HG03469 (cell line): ENCODE measurements at regions not wholly inside any gene's neighbourhood (a gene's known extent, or its start where the extent isn't known, plus 50 kb on each side); places are given as distances from the start of the nearest gene placed in this dataset.

Experiments
- ATAC-seq: cut with Tn5 transposase; IDR thresholded peaks from one replicate; pipeline ENCODE4 v1.9.1; 2021; ENCODE audit warnings: mild to moderate bottlenecking, moderate library complexity, moderate number of reproducible peaks; ENCODE audit not compliant: unreplicated experiment

DNA sequence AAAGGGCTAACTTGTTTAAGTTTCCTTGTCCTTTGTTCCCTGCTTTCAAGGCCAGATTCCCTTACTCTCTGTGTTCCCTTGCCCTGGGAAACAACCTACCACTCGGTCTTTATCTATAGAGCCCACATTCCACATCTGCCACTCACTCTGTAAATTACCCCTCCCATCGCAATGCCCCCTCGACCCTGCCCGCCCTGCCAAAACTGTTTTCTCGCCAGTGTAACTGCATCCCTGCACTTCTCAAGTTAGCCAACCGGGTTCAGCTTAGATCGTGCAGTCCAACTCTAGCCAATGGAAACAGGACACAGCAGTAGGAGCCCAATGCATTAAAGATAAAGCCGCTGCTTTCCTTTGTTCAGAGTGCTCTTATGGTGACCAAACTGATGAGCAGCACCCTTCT lies 263.6 kb downstream of the TBL1XR1 start:
- ATAC-seq, result no peak

DNA sequence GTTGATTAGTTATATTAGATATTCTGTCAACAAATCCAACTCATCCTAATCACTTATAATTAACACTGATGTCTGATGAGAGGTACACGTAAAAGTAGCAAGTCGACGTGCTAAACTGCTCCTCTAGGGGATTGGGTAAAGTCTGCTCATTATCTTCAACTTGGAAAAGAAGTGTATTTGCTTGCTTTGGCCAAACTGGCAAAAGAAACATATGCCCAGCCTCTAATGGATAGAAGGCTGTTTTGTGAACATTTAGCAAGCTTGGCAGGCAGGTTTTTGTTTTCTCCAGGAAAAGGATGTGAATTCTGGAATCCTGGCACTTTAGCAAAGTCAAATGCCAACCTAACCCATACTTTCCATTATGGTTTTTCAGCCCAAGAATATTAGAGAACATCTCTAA lies 264.8 kb downstream of the TBL1XR1 start:
- ATAC-seq, result no peak

DNA sequence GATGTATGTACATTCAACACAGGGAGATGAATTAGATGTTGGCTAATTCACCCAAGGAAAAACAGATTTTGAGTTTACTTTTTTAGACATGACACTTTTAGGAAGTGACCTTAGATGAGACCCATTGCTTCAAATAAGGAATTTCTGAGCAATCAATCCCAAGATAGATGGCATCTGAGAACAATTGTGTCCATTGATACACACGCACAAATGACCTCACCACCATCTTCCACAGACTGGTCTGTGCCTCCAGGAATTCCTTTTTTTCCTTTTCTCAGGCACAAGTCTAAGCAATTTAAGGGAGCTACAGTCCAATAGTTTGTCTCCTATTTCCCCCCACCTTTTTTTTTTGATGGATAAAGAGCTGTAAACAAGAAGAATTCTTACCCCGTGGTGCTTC lies 265.3 kb downstream of the TBL1XR1 start:
- ATAC-seq, result no peak

DNA sequence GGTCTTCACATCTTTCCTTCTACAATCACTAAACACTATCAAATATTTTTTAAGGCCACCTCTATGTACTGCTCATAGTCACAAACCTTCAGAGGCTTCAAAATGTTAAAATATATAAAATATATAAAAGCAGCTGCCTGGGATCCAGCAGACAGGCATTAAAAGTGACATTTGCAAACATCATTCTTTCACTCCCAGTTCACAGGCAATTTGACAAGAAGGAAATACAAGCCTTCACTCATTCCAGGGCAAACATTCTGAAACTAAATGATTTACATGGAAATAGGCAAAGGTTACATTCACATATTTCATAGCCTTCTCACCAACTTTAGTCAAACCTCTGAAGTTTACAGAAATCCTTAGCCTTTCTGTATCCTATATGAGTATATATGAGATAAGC lies 266.3 kb downstream of the TBL1XR1 start:
- no peak for ATAC-seq

DNA sequence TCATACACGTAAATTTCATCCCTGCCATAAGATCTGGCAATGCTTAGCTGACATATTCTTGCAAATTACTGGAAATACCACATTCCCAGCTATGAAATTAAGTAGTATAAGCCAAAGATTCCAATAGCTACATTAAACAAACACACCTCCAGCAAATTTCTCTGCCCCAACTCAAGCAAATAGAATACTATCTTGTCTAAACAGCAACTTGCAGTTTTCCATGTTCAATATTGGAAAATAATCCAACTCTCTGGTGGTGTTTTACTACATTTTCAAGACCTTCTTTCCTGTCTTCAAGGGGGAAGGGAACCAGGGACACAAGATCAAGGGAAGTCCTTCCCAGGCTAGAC lies 268.7 kb downstream of the TBL1XR1 start:
- ATAC-seq, result no peak

DNA sequence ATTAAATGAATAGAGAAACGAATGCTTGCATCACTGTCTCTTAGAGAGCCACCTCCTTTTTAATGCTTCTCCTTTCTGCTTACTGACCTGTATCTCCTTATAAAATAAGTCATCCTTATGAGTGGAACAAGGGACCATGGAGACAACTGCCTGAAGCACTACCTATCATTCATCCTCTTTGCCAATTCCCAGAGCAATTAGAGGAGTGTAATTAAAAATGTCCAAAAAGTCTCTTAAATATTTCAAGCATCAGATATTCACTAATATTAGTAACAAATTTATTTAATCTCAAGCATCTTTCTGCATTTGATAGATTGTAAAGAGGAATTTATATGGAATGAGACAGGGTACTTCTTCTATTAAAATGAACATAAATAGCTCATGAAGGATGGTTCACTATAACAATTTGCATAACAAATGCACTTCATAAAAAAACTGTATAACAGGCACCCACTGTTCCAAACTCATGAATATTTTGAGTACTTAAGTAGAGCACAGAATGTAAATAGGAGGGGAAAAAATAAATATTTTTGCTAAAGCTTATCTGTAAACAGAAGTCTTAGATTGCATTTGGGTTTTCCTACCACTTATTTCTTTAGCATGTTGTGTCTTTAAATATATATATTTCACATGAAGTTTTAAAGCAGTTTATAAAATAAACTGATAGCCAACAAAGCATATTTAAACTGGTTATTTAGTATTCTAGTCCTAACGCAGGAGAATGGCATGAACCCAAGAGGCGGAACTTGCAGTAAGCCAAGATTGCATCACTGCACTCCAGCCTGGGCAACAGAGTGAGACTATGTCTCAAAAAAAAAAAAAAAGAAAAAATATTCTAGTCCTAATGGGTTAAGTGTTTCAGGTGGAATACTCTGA lies 269.3 kb downstream of the TBL1XR1 start:
- no peak for ATAC-seq

DNA sequence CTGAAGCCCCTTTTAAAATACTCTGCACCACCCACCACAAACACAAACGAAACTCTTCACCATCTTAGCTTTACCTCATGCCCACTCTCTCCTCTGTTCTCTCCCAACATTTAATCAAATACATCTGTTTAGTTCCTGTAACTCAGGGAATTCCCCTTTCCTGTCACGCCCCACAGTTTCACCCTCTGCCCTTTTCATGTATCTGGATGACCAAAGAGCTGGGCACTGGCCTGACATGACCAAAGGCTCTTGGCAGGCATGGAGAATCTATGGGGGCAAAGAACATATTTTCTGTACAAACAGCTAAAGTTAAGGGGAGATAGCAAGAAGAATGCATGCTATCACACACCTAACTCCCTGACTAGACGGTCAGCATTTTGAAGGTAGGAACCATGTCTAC lies 270.0 kb downstream of the TBL1XR1 start:
- no peak for ATAC-seq

DNA sequence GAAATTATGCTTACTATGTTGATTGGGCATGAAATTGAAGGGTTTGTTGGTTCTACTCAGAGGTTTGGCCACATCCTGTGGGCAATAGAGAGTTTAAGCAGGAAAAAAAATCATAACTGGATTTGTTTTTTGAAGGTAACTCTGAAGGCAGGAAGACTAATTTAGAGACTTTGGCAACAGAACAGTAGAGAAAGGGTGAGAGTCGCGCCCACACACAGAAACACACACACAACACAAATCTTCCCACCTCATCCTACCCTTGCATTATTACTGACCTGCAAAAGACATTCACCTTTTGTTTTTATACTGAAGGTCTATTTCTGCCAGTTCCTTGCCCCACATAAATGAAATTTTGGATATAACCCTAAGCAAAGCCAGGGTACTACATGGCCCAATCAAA lies 270.6 kb downstream of the TBL1XR1 start:
- ATAC-seq, result no peak

DNA sequence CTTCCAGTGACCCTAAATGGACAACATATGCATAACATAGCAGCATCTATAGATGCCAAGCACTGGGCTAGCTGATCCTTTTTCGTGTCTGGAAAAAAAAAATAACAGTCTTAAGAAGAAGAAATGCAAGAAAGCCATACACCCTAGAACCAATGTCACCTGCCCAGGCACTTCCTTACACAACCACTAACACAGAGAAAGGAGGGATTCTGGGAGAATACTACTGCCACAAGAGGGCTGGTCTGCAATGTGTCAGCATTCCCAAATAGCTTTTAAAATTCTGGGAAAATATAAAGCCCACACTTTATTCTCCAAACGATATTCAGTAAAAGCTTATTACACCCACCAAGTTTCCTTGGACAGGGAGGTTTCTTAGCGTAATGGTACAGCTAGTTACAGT lies 271.2 kb downstream of the TBL1XR1 start:
- ATAC-seq, result no peak

DNA sequence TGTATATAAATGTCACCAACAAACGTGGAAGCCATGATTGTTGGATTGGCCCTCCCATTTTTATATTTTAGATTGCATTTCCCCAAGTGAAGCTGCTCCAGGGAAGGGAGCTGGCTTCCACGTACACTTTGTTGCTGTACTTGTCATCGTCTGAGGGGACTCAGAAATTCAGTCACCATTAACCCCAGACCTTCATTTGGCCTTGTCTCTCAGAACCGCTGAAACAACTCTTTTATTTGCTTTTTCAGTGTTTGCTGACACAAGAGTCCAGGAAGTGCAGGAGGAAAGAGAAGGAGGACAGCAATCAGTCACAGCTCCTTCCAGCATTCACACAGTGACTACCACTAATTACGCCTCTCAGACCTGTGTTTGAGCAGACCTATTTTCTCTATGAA lies 276.5 kb downstream of the TBL1XR1 start:
- ATAC-seq, result no peak

DNA sequence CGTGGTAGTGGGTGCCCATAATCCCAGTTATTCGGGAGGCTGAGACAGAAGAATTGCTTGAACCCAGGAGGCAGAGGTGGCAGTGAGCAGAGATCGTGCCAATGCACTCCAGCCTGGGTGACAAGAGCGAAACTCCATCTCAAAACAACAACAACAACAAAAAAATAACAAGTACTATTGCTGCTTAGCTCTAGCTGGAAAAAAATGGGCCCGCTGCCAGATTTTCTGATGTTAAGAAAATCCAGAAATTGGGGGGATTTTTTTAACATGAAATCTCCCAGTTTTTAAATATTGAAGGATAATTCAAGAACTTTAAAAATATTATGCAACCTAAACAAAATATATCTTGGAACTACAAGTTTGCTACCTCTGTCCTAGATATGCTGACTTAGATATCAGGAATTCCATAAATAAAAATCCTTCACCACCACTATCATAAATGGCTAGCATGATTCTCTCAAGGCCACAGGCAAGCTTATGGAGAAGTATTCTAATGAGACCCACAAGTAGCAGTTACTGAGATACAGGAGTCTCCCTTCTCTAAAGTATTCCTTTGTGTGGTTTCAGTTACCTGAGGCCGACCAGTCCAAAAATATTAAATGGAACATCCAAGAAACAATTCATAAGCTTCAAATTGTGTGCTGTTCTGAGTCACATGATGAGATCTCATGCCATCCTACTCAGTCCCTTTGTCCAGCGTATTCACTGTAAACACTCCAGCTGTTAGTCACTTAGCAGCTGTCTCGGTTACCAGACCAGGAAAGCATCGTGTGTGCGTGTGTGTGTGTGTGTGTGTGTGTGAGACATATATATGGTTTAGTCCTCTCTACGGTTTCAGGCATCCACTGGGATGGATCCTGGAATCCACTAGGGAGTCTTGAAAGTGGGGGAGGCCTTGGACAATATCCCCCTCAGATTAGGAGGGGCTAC lies 277.2 kb downstream of the TBL1XR1 start:
- ATAC-seq, result no peak

DNA sequence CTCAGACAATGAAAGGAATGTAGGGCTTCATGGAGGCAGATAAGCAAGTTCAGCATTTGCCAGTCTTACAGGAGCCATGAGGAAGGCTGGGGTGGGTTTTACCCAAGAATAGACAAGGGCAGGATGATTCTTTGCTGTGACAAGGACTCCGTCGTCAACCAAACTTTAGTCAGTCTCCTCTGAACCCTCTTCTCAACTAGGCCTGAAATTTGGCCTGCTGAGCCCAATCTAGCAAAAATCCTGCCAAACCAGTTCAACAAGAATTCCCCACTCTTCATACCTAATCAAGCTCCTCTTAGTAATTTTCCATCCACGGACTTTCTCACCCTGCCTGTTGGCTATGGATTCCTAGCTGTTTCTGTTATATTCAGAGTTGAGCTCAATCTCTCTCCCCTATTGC lies 280.5 kb downstream of the TBL1XR1 start:
- no peak for ATAC-seq

DNA sequence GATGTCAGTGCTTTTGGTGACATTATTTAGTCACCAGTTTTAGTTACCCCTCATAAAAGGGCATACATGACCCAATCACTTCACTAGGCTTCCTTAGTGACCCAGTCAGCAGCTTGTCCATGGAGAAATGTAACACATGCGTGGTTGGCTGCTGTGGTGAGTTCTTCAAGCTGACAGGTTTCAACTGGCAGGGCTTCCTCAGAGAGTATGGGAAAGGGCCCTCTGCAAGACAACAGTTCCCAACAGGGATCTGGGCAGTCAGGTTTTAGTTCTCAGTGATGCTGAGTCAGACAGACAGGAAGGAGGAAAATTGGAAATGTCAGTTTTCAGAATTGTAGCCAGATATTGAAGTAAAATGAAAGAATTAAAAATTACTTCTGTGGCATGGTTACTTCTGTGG lies 282.5 kb downstream of the TBL1XR1 start:
- ATAC-seq, result no peak

DNA sequence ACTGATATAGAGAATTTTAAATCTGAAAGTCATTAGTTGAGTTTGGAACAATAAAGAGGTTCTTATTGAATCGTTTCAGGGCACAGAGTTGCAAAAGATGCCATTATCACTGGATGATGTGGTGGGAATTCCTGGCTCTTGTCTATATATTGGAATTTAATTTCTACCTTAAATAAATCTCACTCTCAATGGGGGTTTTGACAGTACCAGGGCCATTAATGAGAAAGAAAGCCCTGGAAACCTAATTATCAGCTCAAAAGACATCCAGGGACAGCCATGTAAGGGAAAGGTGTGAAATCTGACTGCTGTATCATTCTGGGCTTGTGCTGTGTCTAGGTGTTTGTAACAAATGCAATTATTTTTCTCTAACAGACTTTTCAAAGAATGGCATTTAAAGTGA lies 285.7 kb downstream of the TBL1XR1 start:
- no peak for ATAC-seq

DNA sequence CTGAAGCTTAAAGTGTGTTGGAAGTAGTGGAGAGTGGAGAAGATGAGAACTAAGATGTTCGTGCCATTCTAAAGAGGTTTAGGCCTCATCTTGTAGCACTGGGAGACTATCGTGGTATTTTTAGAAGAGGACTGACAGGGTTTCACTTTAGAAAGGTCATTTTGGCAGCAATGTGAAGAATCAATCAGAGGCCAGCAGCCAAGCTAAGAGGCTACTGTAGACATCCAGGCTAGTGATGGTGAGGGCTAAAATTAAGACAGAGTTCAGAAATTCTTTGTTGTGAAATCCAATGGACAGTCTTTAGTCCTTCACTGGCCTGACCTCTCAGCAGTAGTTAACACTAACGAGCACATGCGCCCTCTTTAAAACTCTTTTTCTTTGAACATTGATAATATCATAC lies 288.2 kb downstream of the TBL1XR1 start:
- ATAC-seq, result no peak

DNA sequence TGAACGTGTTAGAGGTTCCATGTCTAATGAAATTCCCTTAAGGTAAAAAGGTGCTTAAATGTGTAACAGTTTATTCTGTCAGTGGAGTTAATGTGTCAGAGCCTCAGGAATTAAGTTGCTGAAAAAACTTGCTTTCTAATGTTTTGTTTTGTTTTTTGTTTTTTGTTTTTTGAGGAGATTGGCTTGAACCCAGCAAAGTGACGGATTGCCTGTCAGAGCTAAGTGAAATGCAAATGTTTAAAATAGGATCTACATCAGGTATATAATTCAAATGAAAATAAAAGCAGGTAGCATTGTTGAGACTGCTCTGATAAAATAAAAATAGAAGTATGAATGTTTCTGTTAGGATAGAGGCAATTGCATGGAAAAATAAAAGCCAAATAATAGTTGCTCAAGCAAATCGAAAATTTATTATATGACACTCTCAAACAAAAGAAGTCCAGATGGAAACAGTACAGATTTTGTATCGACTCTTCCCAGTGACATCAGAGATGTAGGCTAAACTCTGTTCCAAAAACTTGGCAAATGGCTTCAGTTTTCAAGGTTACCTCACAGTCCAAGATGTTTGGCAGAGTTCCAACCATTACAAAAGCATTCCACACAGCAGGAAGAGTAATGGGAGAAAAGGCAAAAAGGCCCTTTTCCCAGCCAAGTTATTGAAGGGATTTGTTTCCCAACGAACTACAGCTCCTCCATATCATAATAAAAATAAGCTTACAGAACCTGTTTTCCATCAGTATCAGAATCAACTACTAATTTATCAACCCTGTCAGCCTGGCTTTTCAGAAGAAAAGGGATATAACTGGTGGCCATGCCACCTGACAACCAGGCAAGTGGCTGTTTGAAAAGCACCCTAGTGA lies 291.0 kb downstream of the TBL1XR1 start:
- no peak for ATAC-seq

DNA sequence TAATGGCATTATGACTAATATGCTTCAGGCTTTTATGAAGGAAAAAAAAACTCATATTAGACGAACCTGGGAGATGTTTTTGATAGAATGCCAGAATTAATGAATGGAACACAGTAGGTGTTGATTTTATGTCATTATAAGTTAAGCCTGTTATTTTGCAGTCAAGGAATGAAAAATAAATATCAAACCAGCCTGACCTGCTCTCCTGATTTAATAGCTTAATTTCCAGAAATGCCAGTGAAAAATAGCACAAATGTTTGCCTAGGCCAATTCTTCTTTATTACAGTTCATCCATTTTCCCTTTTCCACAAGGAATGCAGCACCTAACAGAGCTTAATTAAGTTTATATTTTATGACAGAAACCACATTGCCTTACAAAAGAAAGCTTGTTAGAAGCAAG lies 292.0 kb downstream of the TBL1XR1 start:
- ATAC-seq, result no peak

DNA sequence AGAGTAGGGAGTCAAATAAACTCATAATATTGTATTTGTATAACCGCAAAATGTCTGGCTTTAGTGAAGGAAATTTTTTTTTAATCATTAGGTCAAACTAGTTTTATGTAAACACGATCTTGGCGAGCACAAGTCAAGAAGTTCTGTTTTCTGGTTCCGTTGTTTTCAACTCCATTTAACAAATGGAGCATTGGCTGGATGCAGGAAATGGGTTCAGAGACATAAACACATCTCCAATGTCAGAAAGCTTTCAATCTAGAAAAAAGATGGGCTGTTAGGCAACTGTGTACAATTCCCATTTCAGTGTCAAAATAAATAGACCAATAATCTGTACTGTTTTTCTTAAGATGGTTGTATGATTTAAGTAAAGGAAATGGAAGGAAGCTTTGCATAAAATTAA lies 292.8 kb downstream of the TBL1XR1 start:
- ATAC-seq, result no peak

DNA sequence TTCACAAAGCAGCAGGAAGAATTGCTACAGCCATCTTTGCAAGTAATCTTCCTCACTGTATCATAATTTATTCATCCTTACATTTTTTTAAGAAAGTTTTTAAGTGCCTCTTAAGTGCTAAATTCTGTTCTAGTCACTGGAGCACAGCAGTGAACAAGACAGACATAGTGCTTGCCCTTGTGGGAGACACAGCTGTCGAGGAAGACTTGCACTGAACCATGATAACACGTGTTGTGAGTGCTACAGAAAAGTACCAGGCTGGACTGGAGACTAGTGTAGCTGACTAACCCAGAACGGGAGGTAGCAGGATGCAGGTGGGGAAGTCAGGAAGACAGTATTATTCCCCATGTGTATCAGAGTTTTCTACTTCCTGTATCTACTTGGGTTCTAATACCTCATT lies 300.6 kb downstream of the TBL1XR1 start:
- ATAC-seq, result no peak

DNA sequence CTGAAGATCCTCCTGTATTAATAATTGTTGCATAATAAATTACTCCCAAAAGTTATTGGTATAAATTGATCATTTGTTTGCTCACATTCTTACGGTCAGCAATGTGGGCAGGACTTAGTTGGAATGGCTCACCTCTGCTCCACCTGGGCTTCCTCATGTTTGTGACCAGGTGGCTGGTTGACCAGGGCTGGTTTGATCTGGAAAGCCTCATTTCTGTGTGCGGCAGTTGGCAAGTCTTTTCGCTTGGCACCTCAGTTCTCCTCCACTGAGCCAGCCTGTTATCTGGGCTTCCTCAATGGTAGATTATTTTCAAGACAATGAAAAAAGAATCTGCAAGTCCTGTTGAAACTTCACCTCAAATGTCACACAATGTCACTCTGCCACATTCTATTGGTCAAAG lies 301.1 kb downstream of the TBL1XR1 start:
- no peak for ATAC-seq

DNA sequence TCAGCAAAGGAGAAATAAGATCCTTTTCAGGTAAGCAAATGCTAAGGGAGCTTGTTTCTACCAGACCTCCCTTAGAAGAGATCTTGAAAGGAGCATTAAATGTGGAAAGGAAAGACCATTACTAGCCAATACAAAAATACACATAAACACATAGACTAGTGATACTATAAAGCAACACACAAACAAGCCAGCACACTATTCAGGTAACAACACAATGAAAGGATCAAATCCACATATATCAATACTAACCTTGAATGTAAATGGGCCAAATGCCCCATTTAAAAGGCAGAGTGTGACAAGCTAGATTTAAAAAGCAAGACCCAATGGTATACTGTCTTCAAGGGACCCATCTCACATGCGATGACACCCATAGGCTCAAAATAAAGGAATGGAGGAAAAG lies 317.6 kb downstream of the TBL1XR1 start:
- ATAC-seq, result no peak
